Lower leg skin (tissue), 4 donors: ENCODE measurements at regions not wholly inside any gene's neighbourhood (a gene's known extent, or its start where the extent isn't known, plus 50 kb on each side); places are given as distances from the start of the nearest gene placed in this dataset.
A peak's percentile ranks its signal among the peaks of the same experiment; 100 is the strongest.

Experiments
- DNase-seq, 2 donors: peaks; one replicate each; pipeline ENCODE4 v3.0.0-alpha.2; 2019; ENCODE audit warnings: low spot score in 2 of 2
- H3K4me3 ChIP-seq: fragments of 200-600 bp; sonication (generic); 2 replicates; pipeline ENCODE4 v1.5.1; 2017; ENCODE audit warnings: mild to moderate bottlenecking, low read depth; ENCODE audit not compliant: poor library complexity, severe bottlenecking
- CTCF ChIP-seq, 3 donors: fragments of 450-650 bp; IDR thresholded peaks; one replicate each; pipeline ENCODE4 v1.5.1; 2016; ENCODE audit warnings: antibody characterized with exemption in 3 of 3, mild to moderate bottlenecking in 3 of 3, moderate library complexity in 2 of 3
- POLR2A ChIP-seq, 2 donors: fragments of 450-650 bp; IDR thresholded peaks; one replicate each; pipeline ENCODE4 v1.6.1; 2016 to 2017; ENCODE audit warnings: antibody characterized with exemption in 2 of 2, mild to moderate bottlenecking in 1 of 2, moderate library complexity in 1 of 2
- WGBS, 2 donors: methylation state at CpG; one replicate each; pipeline ENCODE4 v1.1.5; 2018; 5-methylcytosine and 5-hydroxymethylcytosine counted together
- intact Hi-C: fragments of 100-400 bp; cut with DNase I; formaldehyde crosslinking; loops from one replicate; pipeline ENCODE4 v1.15.0; 2023; ENCODE audit warnings: low total_unique reads

- intact Hi-C loops, result no loop called here
- WGBS, 2 donors, result 57 to 65% methylated on average over 4 of the region's 4 CpGs
- DNase-seq, result no peak
- no peak overlapping the region for H3K4me3 ChIP-seq
- TF ChIP-seq CTCF (IDR thresholded peaks at IDR 0.05) (no peak), POLR2A (IDR thresholded peaks at IDR 0.05) (no peak)
These were observed 68.7 kb upstream of the SNRK start for GRCh38 chr3:43217633-43218032.

- WGBS, 2 donors, result 83 to 96% methylated on average over 3 of the region's 3 CpGs
- intact Hi-C loops, result no loop called here
These were observed 69.1 kb upstream of the SNRK start for GRCh38 chr3:43217206-43217605.

GRCh38 chr3:43215663-43216275 lies 70.6 kb upstream of the SNRK start:
- 60 to 62% methylated on average over 3 of the region's 3 CpGs for WGBS, 2 donors
- H3K4me3 ChIP-seq, result no peak overlapping the region
- intact Hi-C loops, result no loop called here
- no peak for TF ChIP-seq POLR2A (IDR thresholded peaks at IDR 0.05)
- no peak for TF ChIP-seq CTCF (IDR thresholded peaks at IDR 0.05)
- no peak for DNase-seq

More at GRCh38 chr3:43217206-43217605, 69.1 kb upstream of the SNRK start:
- no peak for TF ChIP-seq POLR2A (IDR thresholded peaks at IDR 0.05)
- TF ChIP-seq CTCF (IDR thresholded peaks at IDR 0.05), result no peak
- H3K4me3 ChIP-seq, result no peak overlapping the region
- no peak for DNase-seq

GRCh38 chr3:43215138-43215537 lies 71.2 kb upstream of the SNRK start:
- TF ChIP-seq CTCF (IDR thresholded peaks at IDR 0.05) (no peak), POLR2A (IDR thresholded peaks at IDR 0.05) (no peak)
- H3K4me3 ChIP-seq, result no peak overlapping the region
- WGBS, 2 donors, result 62 to 63% methylated on average over 3 of the region's 3 CpGs
- intact Hi-C loops, result no loop called here
- DNase-seq, result no peak

- intact Hi-C loops, result no loop called here
- peak in 1 of 2 donors; percentile 31 for DNase-seq
- no peak for TF ChIP-seq CTCF (IDR thresholded peaks at IDR 0.05)
- no peak for TF ChIP-seq POLR2A (IDR thresholded peaks at IDR 0.05)
- H3K4me3 ChIP-seq, result no peak overlapping the region
- 39 to 57% methylated on average over 4 of the region's 4 CpGs for WGBS, 2 donors
These were observed 71.7 kb upstream of the SNRK start for GRCh38 chr3:43214616-43215015.

- no peak for TF ChIP-seq CTCF (IDR thresholded peaks at IDR 0.05)
- TF ChIP-seq POLR2A (IDR thresholded peaks at IDR 0.05), result no peak
- DNase-seq, result no peak
- 58 to 66% methylated on average over 1 of the region's 1 CpG for WGBS, 2 donors
- H3K4me3 ChIP-seq, result no peak overlapping the region
- intact Hi-C loops, result no loop called here
These were observed 72.7 kb upstream of the SNRK start for GRCh38 chr3:43213631-43214030.
